Lower leg skin (tissue), 4 donors: ENCODE measurements at regions not wholly inside any gene's neighbourhood (a gene's known extent, or its start where the extent isn't known, plus 50 kb on each side); places are given as distances from the start of the nearest gene placed in this dataset.
"Not testable (repeated sequence)": the region's sequence is repeated elsewhere in the genome, so short reads cannot be mapped to it uniquely, and the experiment has no call there.

ENCODE experiments used
- DNase-seq, 2 donors: peaks; one replicate each; pipeline ENCODE4 v3.0.0-alpha.2; 2019; ENCODE audit warnings: low spot score in 2 of 2
- H3K4me3 ChIP-seq: fragments of 200-600 bp; sonication (generic); 2 replicates; pipeline ENCODE4 v1.5.1; 2017; ENCODE audit warnings: mild to moderate bottlenecking, low read depth; ENCODE audit not compliant: poor library complexity, severe bottlenecking
- CTCF ChIP-seq, 3 donors: fragments of 450-650 bp; IDR thresholded peaks; one replicate each; pipeline ENCODE4 v1.5.1; 2016; ENCODE audit warnings: antibody characterized with exemption in 3 of 3, mild to moderate bottlenecking in 3 of 3, moderate library complexity in 2 of 3
- POLR2A ChIP-seq, 2 donors: fragments of 450-650 bp; IDR thresholded peaks; one replicate each; pipeline ENCODE4 v1.6.1; 2016 to 2017; ENCODE audit warnings: antibody characterized with exemption in 2 of 2, mild to moderate bottlenecking in 1 of 2, moderate library complexity in 1 of 2
- WGBS, 2 donors: methylation state at CpG; one replicate each; pipeline ENCODE4 v1.1.5; 2018; 5-methylcytosine and 5-hydroxymethylcytosine counted together
- intact Hi-C: fragments of 100-400 bp; cut with DNase I; formaldehyde crosslinking; loops from one replicate; pipeline ENCODE4 v1.15.0; 2023; ENCODE audit warnings: low total_unique reads

GRCh38 chr16:6704306-6704930, 628.2 kb upstream of the RBFOX1 start:
- intact Hi-C loops = no loop called here
- no peak for DNase-seq
- no peak for TF ChIP-seq POLR2A (IDR thresholded peaks at IDR 0.05)
- no peak for TF ChIP-seq CTCF (IDR thresholded peaks at IDR 0.05)
- 40 to 46% methylated on average over 7 of the region's 7 CpGs for WGBS, 2 donors
- H3K4me3 ChIP-seq = no peak overlapping the region

DNA sequence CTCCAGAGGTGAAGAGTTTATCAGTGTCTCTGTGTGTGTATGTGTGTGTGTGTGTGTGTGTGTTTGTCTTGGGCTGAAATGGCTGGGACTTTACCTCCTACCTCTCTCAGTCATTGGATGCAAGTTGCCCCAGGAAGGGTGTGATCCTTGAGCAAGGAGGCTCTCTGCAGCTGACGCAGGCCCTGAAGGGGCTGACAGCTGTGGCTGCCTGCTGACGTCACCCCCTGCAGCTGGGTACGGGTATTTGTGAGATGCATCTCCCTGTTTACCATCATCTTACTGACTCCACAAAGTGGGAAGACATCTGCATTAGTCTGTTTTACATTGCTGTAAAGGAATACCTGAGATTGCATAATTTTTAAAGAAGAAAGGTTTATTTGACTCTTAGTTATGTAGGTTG, 631.5 kb upstream of the RBFOX1 start:
- no peak for TF ChIP-seq CTCF (IDR thresholded peaks at IDR 0.05)
- intact Hi-C loops = no loop called here
- 45 to 58% methylated on average over 3 of the region's 3 CpGs for WGBS, 2 donors
- H3K4me3 ChIP-seq = no peak overlapping the region
- DNase-seq = no peak

DNA sequence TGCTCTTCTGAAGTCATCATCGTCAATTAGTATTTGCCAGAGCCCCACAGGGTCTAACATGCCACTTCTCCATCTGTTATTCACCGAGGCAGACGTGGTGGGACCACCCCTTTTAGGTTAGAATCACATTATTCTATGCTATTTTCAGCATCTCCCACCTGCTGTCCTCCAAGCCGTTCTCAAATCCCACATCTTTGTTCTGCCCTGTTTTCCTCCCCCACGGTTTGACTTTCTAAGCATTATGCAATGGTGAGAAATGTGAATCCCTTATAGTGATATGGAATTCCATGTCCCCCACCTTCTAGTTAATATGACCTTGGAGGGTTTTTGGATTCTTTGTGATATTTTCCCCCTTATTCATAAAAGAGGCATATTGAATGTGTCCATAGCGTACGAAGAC, 634.1 kb upstream of the RBFOX1 start:
- WGBS, 2 donors = 60 to 81% methylated on average over 7 of the region's 7 CpGs
- no peak for TF ChIP-seq POLR2A (IDR thresholded peaks at IDR 0.05)
- no peak for TF ChIP-seq CTCF (IDR thresholded peaks at IDR 0.05)
- intact Hi-C loops = no loop called here
- H3K4me3 ChIP-seq = no peak overlapping the region
- DNase-seq = no peak

- WGBS, 2 donors = 31 to 58% methylated on average over 3 of the region's 3 CpGs
- intact Hi-C loops = no loop called here
- DNase-seq = no peak
- TF ChIP-seq CTCF (IDR thresholded peaks at IDR 0.05) (no peak), POLR2A (IDR thresholded peaks at IDR 0.05) (no peak)
- H3K4me3 ChIP-seq = no peak overlapping the region
Measured at GRCh38 chr16:6695666-6696065, 637.0 kb upstream of the RBFOX1 start.

- TF ChIP-seq CTCF (IDR thresholded peaks at IDR 0.05) (no peak), POLR2A (IDR thresholded peaks at IDR 0.05) (no peak)
- no peak overlapping the region for H3K4me3 ChIP-seq
- DNase-seq = no peak
- intact Hi-C loops = no loop called here
- 73 to 76% methylated on average over 6 of the region's 6 CpGs for WGBS, 2 donors
Measured at GRCh38 chr16:6694636-6695035, 638.0 kb upstream of the RBFOX1 start.

GRCh38 chr16:6693418-6693817, 639.2 kb upstream of the RBFOX1 start:
- DNase-seq, intact Hi-C loops, H3K4me3 ChIP-seq: not testable (repeated sequence)
- WGBS, 2 donors = 82 to 86% methylated on average over 2 of the region's 2 CpGs
